ENCODE measurements at regions not wholly inside any gene's neighbourhood (a gene's known extent, or its start where the extent isn't known, plus 50 kb on each side); places are given as distances from the start of the nearest gene placed in this dataset.

DNA sequence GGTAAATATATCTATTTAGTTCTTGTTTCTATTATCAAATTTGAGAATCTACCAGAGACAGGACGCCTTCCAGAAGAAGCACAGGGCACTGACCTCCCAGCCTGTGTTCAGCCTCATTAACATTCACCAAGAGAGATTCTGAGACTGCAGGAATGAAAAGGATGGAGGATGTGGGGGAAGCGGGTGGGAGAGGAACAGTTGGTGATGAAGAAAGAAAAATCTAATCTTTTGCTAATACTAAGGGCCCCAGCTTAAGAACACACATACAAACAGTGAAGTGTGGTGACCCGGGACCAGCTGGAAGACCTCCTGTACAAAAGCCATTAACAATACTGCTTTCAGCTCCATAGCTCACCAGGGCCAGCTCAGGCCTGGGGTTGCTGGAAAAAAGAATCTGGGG lies 160.5 kb downstream of the NUAK1 start:
- TF ChIP-seq, protein P1, sequence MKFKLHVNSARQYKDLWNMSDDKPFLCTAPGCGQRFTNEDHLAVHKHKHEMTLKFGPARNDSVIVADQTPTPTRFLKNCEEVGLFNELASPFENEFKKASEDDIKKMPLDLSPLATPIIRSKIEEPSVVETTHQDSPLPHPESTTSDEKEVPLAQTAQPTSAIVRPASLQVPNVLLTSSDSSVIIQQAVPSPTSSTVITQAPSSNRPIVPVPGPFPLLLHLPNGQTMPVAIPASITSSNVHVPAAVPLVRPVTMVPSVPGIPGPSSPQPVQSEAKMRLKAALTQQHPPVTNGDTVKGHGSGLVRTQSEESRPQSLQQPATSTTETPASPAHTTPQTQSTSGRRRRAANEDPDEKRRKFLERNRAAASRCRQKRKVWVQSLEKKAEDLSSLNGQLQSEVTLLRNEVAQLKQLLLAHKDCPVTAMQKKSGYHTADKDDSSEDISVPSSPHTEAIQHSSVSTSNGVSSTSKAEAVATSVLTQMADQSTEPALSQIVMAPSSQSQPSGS (IDR thresholded peaks at IDR 0.05; ENCODE audit: low read length): no peak
- TF ChIP-seq POLR2AphosphoS2 (IDR thresholded peaks at IDR 0.05; ENCODE audit: low read depth, low read length): no peak
- TF ChIP-seq, protein P2, sequence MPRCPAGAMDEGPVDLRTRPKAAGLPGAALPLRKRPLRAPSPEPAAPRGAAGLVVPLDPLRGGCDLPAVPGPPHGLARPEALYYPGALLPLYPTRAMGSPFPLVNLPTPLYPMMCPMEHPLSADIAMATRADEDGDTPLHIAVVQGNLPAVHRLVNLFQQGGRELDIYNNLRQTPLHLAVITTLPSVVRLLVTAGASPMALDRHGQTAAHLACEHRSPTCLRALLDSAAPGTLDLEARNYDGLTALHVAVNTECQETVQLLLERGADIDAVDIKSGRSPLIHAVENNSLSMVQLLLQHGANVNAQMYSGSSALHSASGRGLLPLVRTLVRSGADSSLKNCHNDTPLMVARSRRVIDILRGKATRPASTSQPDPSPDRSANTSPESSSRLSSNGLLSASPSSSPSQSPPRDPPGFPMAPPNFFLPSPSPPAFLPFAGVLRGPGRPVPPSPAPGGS (IDR thresholded peaks at IDR 0.05; ENCODE audit: borderline replicate concordance, insufficient read depth, low read depth, low read length, poor library complexity, severe bottlenecking): no peak
- TF ChIP-seq, protein P3, sequence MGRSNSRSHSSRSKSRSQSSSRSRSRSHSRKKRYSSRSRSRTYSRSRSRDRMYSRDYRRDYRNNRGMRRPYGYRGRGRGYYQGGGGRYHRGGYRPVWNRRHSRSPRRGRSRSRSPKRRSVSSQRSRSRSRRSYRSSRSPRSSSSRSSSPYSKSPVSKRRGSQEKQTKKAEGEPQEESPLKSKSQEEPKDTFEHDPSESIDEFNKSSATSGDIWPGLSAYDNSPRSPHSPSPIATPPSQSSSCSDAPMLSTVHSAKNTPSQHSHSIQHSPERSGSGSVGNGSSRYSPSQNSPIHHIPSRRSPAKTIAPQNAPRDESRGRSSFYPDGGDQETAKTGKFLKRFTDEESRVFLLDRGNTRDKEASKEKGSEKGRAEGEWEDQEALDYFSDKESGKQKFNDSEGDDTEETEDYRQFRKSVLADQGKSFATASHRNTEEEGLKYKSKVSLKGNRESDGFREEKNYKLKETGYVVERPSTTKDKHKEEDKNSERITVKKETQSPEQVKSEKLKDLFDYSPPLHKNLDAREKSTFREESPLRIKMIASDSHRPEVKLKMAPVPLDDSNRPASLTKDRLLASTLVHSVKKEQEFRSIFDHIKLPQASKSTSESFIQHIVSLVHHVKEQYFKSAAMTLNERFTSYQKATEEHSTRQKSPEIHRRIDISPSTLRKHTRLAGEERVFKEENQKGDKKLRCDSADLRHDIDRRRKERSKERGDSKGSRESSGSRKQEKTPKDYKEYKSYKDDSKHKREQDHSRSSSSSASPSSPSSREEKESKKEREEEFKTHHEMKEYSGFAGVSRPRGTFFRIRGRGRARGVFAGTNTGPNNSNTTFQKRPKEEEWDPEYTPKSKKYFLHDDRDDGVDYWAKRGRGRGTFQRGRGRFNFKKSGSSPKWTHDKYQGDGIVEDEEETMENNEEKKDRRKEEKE (IDR thresholded peaks at IDR 0.05): no peak
- no peak for TF ChIP-seq RAD21 (IDR thresholded peaks at IDR 0.05; ENCODE audit: insufficient read depth, low read depth, low read length)
- TF ChIP-seq BHLHE40 (IDR thresholded peaks at IDR 0.05; ENCODE audit: borderline replicate concordance in 1 of 2, low read depth in 2 of 2, low read length in 1 of 2): no peak
- TF ChIP-seq, protein P4, sequence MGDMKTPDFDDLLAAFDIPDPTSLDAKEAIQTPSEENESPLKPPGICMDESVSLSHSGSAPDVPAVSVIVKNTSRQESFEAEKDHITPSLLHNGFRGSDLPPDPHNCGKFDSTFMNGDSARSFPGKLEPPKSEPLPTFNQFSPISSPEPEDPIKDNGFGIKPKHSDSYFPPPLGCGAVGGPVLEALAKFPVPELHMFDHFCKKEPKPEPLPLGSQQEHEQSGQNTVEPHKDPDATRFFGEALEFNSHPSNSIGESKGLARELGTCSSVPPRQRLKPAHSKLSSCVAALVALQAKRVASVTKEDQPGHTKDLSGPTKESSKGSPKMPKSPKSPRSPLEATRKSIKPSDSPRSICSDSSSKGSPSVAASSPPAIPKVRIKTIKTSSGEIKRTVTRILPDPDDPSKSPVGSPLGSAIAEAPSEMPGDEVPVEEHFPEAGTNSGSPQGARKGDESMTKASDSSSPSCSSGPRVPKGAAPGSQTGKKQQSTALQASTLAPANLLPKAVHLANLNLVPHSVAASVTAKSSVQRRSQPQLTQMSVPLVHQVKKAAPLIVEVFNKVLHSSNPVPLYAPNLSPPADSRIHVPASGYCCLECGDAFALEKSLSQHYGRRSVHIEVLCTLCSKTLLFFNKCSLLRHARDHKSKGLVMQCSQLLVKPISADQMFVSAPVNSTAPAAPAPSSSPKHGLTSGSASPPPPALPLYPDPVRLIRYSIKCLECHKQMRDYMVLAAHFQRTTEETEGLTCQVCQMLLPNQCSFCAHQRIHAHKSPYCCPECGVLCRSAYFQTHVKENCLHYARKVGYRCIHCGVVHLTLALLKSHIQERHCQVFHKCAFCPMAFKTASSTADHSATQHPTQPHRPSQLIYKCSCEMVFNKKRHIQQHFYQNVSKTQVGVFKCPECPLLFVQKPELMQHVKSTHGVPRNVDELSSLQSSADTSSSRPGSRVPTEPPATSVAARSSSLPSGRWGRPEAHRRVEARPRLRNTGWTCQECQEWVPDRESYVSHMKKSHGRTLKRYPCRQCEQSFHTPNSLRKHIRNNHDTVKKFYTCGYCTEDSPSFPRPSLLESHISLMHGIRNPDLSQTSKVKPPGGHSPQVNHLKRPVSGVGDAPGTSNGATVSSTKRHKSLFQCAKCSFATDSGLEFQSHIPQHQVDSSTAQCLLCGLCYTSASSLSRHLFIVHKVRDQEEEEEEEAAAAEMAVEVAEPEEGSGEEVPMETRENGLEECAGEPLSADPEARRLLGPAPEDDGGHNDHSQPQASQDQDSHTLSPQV (IDR thresholded peaks at IDR 0.05): no peak
- TF ChIP-seq, protein P5, sequence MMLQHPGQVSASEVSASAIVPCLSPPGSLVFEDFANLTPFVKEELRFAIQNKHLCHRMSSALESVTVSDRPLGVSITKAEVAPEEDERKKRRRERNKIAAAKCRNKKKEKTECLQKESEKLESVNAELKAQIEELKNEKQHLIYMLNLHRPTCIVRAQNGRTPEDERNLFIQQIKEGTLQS (IDR thresholded peaks at IDR 0.05; ENCODE audit: borderline replicate concordance, extremely low read depth, low read depth, low read length): no peak
- no peak for TF ChIP-seq HDAC6 (IDR thresholded peaks at IDR 0.05; ENCODE audit: unreplicated experiment)
- no peak for TF ChIP-seq POLR2AphosphoS5 (IDR thresholded peaks at IDR 0.05; ENCODE audit: low read length)
